Endothelial cell of umbilical vein (primary cell): ENCODE measurements at regions not wholly inside any gene's neighbourhood (a gene's known extent, or its start where the extent isn't known, plus 50 kb on each side); places are given as distances from the start of the nearest gene placed in this dataset.

Experiments used
- BruUV-seq: library from RNA; stranded (reverse); fragments of 400-500 nt; replicated peaks from 2 replicates; lab custom pipeline; 2021; lab: Mats Ljungman, UMichigan
- CTCF ChIA-PET: fragments of 300-600, 350-600 bp; sonication (Branson Sonifier 250); formaldehyde crosslinking; loops from one replicate; lab custom pipeline; 2021; ENCODE audit warnings: antibody characterized with exemption, inconsistent platforms; lab: Charles Lee
- POLR2A ChIA-PET: fragments of 300-600, 350-600 bp; sonication (Branson Sonifier 250); formaldehyde crosslinking; loops from one replicate; lab custom pipeline; 2021; ENCODE audit warnings: antibody characterized with exemption, inconsistent platforms; lab: Charles Lee
- DNase-seq: peaks from one replicate; pipeline ENCODE4 v3.0.0-alpha.2; 2011; ENCODE audit warnings: low read depth, low spot score
- FAIRE-seq: peaks from 2 replicates; lab custom pipeline; 2011; peaks lifted over from hg19 to GRCh38; lab: Jason Lieb, UNC
- H2AFZ ChIP-seq: 2 replicates; pipeline ENCODE4 v1.6.0; 2012; ENCODE audit warnings: low read depth, low read length, control low read depth, inconsistent platforms
- H3K27ac ChIP-seq: 2 replicates; pipeline ENCODE4 v1.5.1; 2011; ENCODE audit warnings: low read depth, mild to moderate bottlenecking, control low read depth, low read length, moderate library complexity; ENCODE audit not compliant: insufficient read depth
- H3K27me3 ChIP-seq, 2 experiments: 2 replicates each; pipeline versions ENCODE4 v1.6.0 to v1.6.1; 2011; ENCODE audit warnings: low read length in 2 of 2, mixed read lengths in 1 of 2; ENCODE audit not compliant: control insufficient read depth in 2 of 2, insufficient read depth in 2 of 2
- H3K36me3 ChIP-seq, 2 experiments: 2 replicates in 1 of 2; 3 replicates in 1 of 2; pipeline ENCODE4 v1.5.1; 2011; ENCODE audit warnings: low read length in 2 of 2, mild to moderate bottlenecking in 1 of 2, moderate library complexity in 1 of 2; ENCODE audit not compliant: control insufficient read depth in 2 of 2, insufficient read depth in 2 of 2; ENCODE audit errors: extremely low read depth in 1 of 2
- H3K4me1 ChIP-seq: 3 replicates; pipeline ENCODE4 v1.5.1; 2011; ENCODE audit warnings: mild to moderate bottlenecking, low read length; ENCODE audit not compliant: control insufficient read depth, insufficient read depth; ENCODE audit errors: extremely low read depth
- H3K4me2 ChIP-seq: 2 replicates; pipeline ENCODE4 v1.6.1; 2011; ENCODE audit warnings: low read length, control low read depth, mixed read lengths; ENCODE audit not compliant: insufficient read depth
- H3K4me3 ChIP-seq, 3 experiments: fragments of 200-600 bp in 1 of 3; sonication (generic), shearing (Covaris generic) in 1 of 3; replicated peaks in 1 of 3; 2 replicates each; pipeline ENCODE4 v1.5.1; 2011 to 2016; ENCODE audit warnings: control low read depth in 3 of 3, low read length in 3 of 3, mild to moderate bottlenecking in 2 of 3, inconsistent platforms in 1 of 3, low read depth in 1 of 3, moderate library complexity in 1 of 3; ENCODE audit not compliant: insufficient read depth in 1 of 3
- H3K79me2 ChIP-seq: 2 replicates; pipeline ENCODE4 v1.6.0; 2012; ENCODE audit warnings: low read length, inconsistent platforms; ENCODE audit not compliant: control insufficient read depth, insufficient read depth
- H3K9ac ChIP-seq: replicated peaks from 2 replicates; pipeline ENCODE3; 2011; ENCODE audit warnings: low read length, control low read depth; ENCODE audit not compliant: insufficient read depth; ENCODE audit errors: extremely low read depth
- H3K9me1 ChIP-seq: replicated peaks from 3 replicates; pipeline ENCODE4 v1.6.0; 2011; ENCODE audit warnings: mild to moderate bottlenecking, low read length; ENCODE audit not compliant: control insufficient read depth, insufficient read depth; ENCODE audit errors: extremely low read depth
- H3K9me3 ChIP-seq: replicated peaks from 2 replicates; pipeline ENCODE4 v1.5.1; 2012; ENCODE audit warnings: low read length, inconsistent platforms; ENCODE audit not compliant: control insufficient read depth, insufficient read depth
- H4K20me1 ChIP-seq: replicated peaks from 2 replicates; pipeline ENCODE3; 2011; ENCODE audit warnings: mild to moderate bottlenecking, low read length; ENCODE audit not compliant: control insufficient read depth, insufficient read depth; ENCODE audit errors: extremely low read depth
- EZH2 ChIP-seq: IDR thresholded peaks from 2 replicates; pipeline ENCODE4 v1.6.1; 2012; ENCODE audit warnings: borderline replicate concordance, low read depth, mild to moderate bottlenecking, moderate library complexity, low read length, inconsistent platforms; ENCODE audit not compliant: severe bottlenecking
- FOS ChIP-seq: IDR thresholded peaks from 2 replicates; pipeline ENCODE4 v1.6.1; 2011; ENCODE audit warnings: mild to moderate bottlenecking, low read length, moderate library complexity, borderline replicate concordance; ENCODE audit not compliant: insufficient read depth
- GATA2 ChIP-seq: IDR thresholded peaks from 2 replicates; pipeline ENCODE4 v1.7.0; 2011; ENCODE audit warnings: low read depth, mild to moderate bottlenecking, moderate library complexity, mixed read lengths, low read length; ENCODE audit not compliant: insufficient read length, insufficient read depth
- JUN ChIP-seq: IDR thresholded peaks from 2 replicates; pipeline ENCODE4 v1.6.1; 2011; ENCODE audit warnings: borderline replicate concordance, low read depth; ENCODE audit not compliant: insufficient read length, insufficient read depth
- MYC ChIP-seq: IDR thresholded peaks from one replicate; pipeline ENCODE4 v1.6.1; 2011; ENCODE audit warnings: mild to moderate bottlenecking, low read depth, low read length
- POLR2A ChIP-seq: IDR thresholded peaks from 2 replicates; pipeline ENCODE4 v1.6.1; 2012; ENCODE audit warnings: low read depth, mild to moderate bottlenecking, control low read depth, low read length
- POLR2AphosphoS5 ChIP-seq: IDR thresholded peaks from 2 replicates; pipeline ENCODE4 v1.6.1; 2012; ENCODE audit warnings: low read depth, mild to moderate bottlenecking, control low read depth, low read length, moderate library complexity; ENCODE audit not compliant: insufficient read depth
- dilution Hi-C: fragments of 300-500 bp; cut with MboI; formaldehyde crosslinking; loops from one replicate; pipeline ENCODE4 v1.15.0; 2019; ENCODE audit warnings: low sequenced_read_pairs; ENCODE audit not compliant: extremely low pct_ligation_motif_present
- intact Hi-C: fragments of 100-400 bp; cut with micrococcal nuclease; formaldehyde crosslinking; loops from one replicate; pipeline ENCODE4 v1.10.0; 2022
- TF ChIP-seq, protein P1 (sequence below): IDR thresholded peaks from 2 replicates; pipeline ENCODE4 v1.6.1; 2011; ENCODE audit not compliant: insufficient read depth, insufficient read length
- TF ChIP-seq, protein P2 (sequence below), 2 donors: IDR thresholded peaks; 1 replicate in 1 of 2; 2 replicates in 1 of 2; pipeline ENCODE4 v1.5.1; 2011; ENCODE audit warnings: low read length in 2 of 2, mild to moderate bottlenecking in 2 of 2, moderate library complexity in 2 of 2, control low read depth in 1 of 2, inconsistent platforms in 1 of 2, low read depth in 1 of 2; ENCODE audit not compliant: insufficient read depth in 1 of 2; ENCODE audit errors: extremely low read depth in 1 of 2

DNA sequence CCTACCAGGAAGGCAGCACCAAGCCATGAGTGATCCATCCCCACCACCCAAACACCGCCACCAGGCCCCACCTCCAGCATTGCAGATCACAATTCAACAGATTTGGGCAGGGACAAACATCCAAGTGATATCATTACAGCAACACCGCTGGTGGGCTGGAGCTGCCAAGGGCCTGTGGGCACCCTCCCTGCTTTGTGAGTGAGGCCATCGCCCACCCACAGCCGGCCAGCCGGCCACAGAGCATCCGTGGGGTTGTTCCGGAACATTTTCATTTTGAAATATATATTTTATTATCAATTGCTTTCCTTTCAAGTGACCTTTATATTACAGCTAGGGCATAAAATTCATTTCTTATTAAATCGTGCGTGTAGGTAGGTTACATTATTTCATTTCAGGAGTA lies 286.0 kb upstream of the CDH4 start:
- Histone ChIP-seq H3K9ac (no peak overlapping the region), H3K36me3 (no peaks in the 10 kb centered on the region), H3K4me3 (no peak overlapping the region), H3K9me1 (no peaks in the 10 kb centered on the region), H4K20me1 (no peaks in the 10 kb centered on the region), H3K79me2 (no peaks in the 10 kb centered on the region), H3K27me3 (no peaks in the 10 kb centered on the region), H3K4me1 (no peaks in the 10 kb centered on the region), H3K27ac (no peak overlapping the region), H2AFZ (no peak overlapping the region), H3K4me2 (no peak overlapping the region), H3K9me3 (peaks cover 3% of the 10 kb centered on the region)
- ChIA-PET CTCF (no interaction called here), POLR2A (no interaction called here)
- DNase-seq (no peak), FAIRE-seq (no peak)
- BruUV-seq: no TSS peak
- TF ChIP-seq FOS (no peak), JUN (no peak), EZH2 (no peak), GATA2 (no peak), POLR2A (no peak), POLR2AphosphoS5 (no peak), MYC (no peak)
- TF ChIP-seq, protein P1, sequence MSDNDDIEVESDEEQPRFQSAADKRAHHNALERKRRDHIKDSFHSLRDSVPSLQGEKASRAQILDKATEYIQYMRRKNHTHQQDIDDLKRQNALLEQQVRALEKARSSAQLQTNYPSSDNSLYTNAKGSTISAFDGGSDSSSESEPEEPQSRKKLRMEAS: no peak
- TF ChIP-seq, protein P2, sequence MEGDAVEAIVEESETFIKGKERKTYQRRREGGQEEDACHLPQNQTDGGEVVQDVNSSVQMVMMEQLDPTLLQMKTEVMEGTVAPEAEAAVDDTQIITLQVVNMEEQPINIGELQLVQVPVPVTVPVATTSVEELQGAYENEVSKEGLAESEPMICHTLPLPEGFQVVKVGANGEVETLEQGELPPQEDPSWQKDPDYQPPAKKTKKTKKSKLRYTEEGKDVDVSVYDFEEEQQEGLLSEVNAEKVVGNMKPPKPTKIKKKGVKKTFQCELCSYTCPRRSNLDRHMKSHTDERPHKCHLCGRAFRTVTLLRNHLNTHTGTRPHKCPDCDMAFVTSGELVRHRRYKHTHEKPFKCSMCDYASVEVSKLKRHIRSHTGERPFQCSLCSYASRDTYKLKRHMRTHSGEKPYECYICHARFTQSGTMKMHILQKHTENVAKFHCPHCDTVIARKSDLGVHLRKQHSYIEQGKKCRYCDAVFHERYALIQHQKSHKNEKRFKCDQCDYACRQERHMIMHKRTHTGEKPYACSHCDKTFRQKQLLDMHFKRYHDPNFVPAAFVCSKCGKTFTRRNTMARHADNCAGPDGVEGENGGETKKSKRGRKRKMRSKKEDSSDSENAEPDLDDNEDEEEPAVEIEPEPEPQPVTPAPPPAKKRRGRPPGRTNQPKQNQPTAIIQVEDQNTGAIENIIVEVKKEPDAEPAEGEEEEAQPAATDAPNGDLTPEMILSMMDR (IDR thresholded peaks at IDR 0.05; ENCODE audit: extremely low read depth in 1 of 2, insufficient read depth in 1 of 2, low read depth in 1 of 2, low read length in 2 of 2): no peak
- intact Hi-C loops: no loop called here
- dilution Hi-C loops: no loop called here
